Mucosa of descending colon (tissue), 3 donors: ENCODE measurements at regions not wholly inside any gene's neighbourhood (a gene's known extent, or its start where the extent isn't known, plus 50 kb on each side); places are given as distances from the start of the nearest gene placed in this dataset.

Source experiments
- ATAC-seq: fragments of 200-7000 bp; cut with Tn5 transposase; one replicate; pipeline ENCODE4 v1.9.1; 2020; ENCODE audit warnings: mild to moderate bottlenecking, moderate library complexity
- DNase-seq, 3 donors: peaks; one replicate each; pipeline ENCODE4 v3.0.0-alpha.2; 2020
- H3K36me3 ChIP-seq: fragments of 200-600 bp; one replicate; pipeline ENCODE4 v1.8.0; 2021; ENCODE audit warnings: low read depth, mild to moderate bottlenecking
- H3K4me1 ChIP-seq: fragments of 200-600 bp; one replicate; pipeline ENCODE4 v1.8.0; 2021; ENCODE audit warnings: low read depth, mild to moderate bottlenecking
- H3K4me3 ChIP-seq: fragments of 200-600 bp; one replicate; pipeline ENCODE4 v1.8.0; 2021; ENCODE audit warnings: mild to moderate bottlenecking
- H3K9me3 ChIP-seq: fragments of 200-600 bp; one replicate; pipeline ENCODE4 v1.8.0; 2021; ENCODE audit warnings: mild to moderate bottlenecking
- CTCF ChIP-seq: fragments of 200-600 bp; IDR thresholded peaks from one replicate; pipeline ENCODE4 v1.8.0; 2022; ENCODE audit warnings: antibody characterized with exemption, mild to moderate bottlenecking
- intact Hi-C, 2 donors: fragments of 100-400 bp; cut with DNase I in 1 of 2; cut with micrococcal nuclease in 1 of 2; formaldehyde crosslinking; loops; one replicate each; pipeline versions ENCODE4 v1.11.0 to v1.11.1; 2022; cut with DNase I, micrococcal nuclease
- donor health status: DM: no; HTN: no; CAD: no; lungs with moderate emphysema.
- donor health status: DM: no; HTN: no; CAD: no.
- donor health status: DM: no; HTN: yes; CAD: no.

GRCh38 chr11:19368726-19369375 lies 128.1 kb upstream of the E2F8 start:
- intact Hi-C loops: no loop called here
- DNase-seq: no peak
- Histone ChIP-seq H3K4me3 (no peak overlapping the region), H3K4me1 (no peaks in the 10 kb centered on the region), H3K36me3 (no peaks in the 10 kb centered on the region), H3K9me3 (no peaks in the 10 kb centered on the region)
- ATAC-seq: no peak
- no peak for TF ChIP-seq CTCF

- no peak for DNase-seq
- H3K4me3 ChIP-seq: no peak overlapping the region
- intact Hi-C loops: no loop called here
- TF ChIP-seq CTCF: no peak
- H3K9me3 ChIP-seq: no peaks in the 10 kb centered on the region
- no peaks in the 10 kb centered on the region for H3K4me1 ChIP-seq
- ATAC-seq: peak; percentile 34
- no peaks in the 10 kb centered on the region for H3K36me3 ChIP-seq
Observed at GRCh38 chr11:19366992-19367709, 126.4 kb upstream of the E2F8 start.

GRCh38 chr11:19365743-19366410 lies 125.1 kb upstream of the E2F8 start:
- Histone ChIP-seq H3K4me3 (no peak overlapping the region), H3K9me3 (no peaks in the 10 kb centered on the region), H3K36me3 (no peaks in the 10 kb centered on the region), H3K4me1 (no peaks in the 10 kb centered on the region)
- DNase-seq: no peak
- no peak for ATAC-seq
- intact Hi-C loops: no loop called here
- no peak for TF ChIP-seq CTCF

- Histone ChIP-seq H3K36me3 (no peaks in the 10 kb centered on the region), H3K4me3 (no peak overlapping the region), H3K4me1 (no peaks in the 10 kb centered on the region), H3K9me3 (no peaks in the 10 kb centered on the region)
- ATAC-seq: no peak
- intact Hi-C loops: no loop called here
- no peak for DNase-seq
- no peak for TF ChIP-seq CTCF
Observed at GRCh38 chr11:19359221-19360000, 118.7 kb upstream of the E2F8 start.

- no peaks in the 10 kb centered on the region for H3K9me3 ChIP-seq
- no peak for ATAC-seq
Observed at GRCh38 chr11:19357943-19358342, 117.2 kb upstream of the E2F8 start.

More at GRCh38 chr11:19357943-19358342, 117.2 kb upstream of the E2F8 start:
- Histone ChIP-seq H3K4me1 (no peaks in the 10 kb centered on the region), H3K4me3 (no peak overlapping the region), H3K36me3 (no peaks in the 10 kb centered on the region)
- DNase-seq: no peak
- intact Hi-C loops: no loop called here
- TF ChIP-seq CTCF: no peak
